A673 (cell line): ENCODE measurements at regions not wholly inside any gene's neighbourhood (a gene's known extent, or its start where the extent isn't known, plus 50 kb on each side); places are given as distances from the start of the nearest gene placed in this dataset.

Experiments used
- BruUV-seq: library from RNA; stranded (reverse); fragments of 400-500 nt; replicated peaks from 2 replicates; lab custom pipeline; 2021; lab: Mats Ljungman, UMichigan
- CTCF ChIA-PET: fragments of 300-600 bp; sonication (Branson Sonifier 250); formaldehyde crosslinking; loops from one replicate; lab custom pipeline; 2022; ENCODE audit warnings: antibody characterized with exemption; lab: Charles Lee
- POLR2A ChIA-PET: fragments of 300-600 bp; sonication (Branson Sonifier 250); formaldehyde crosslinking; loops from one replicate; lab custom pipeline; 2022; ENCODE audit warnings: antibody characterized with exemption; ENCODE audit not compliant: low non-redundant PET; lab: Charles Lee
- DNase-seq: peaks from one replicate; pipeline ENCODE4 v3.0.0-alpha.2; 2015; ENCODE audit warnings: low spot score
- H3K27ac ChIP-seq: fragments of 200-600 bp; sonication (generic); 2 replicates; pipeline ENCODE4 v1.5.1; 2016; ENCODE audit warnings: mixed run types, low read depth, mild to moderate bottlenecking, mixed read lengths, antibody characterized with exemption, low read length; ENCODE audit not compliant: poor library complexity, severe bottlenecking
- H3K27me3 ChIP-seq: fragments of 200-600 bp; sonication (generic); replicated peaks from 2 replicates; pipeline ENCODE4 v1.6.1; 2017; ENCODE audit warnings: mixed run types, low read depth, mild to moderate bottlenecking, mixed read lengths, antibody characterized with exemption, low read length; ENCODE audit not compliant: insufficient read depth, poor library complexity
- H3K36me3 ChIP-seq: fragments of 200-600 bp; sonication (generic); 2 replicates; pipeline ENCODE4 v1.6.1; 2016; ENCODE audit warnings: mixed run types, mild to moderate bottlenecking, mixed read lengths, antibody characterized with exemption, low read length; ENCODE audit not compliant: insufficient read depth, poor library complexity, severe bottlenecking
- H3K4me1 ChIP-seq: fragments of 200-600 bp; sonication (generic); 2 replicates; pipeline ENCODE4 v1.6.1; 2017; ENCODE audit warnings: mixed run types, mild to moderate bottlenecking, mixed read lengths, antibody characterized with exemption, low read length; ENCODE audit not compliant: insufficient read depth, poor library complexity, severe bottlenecking
- H3K4me3 ChIP-seq: fragments of 200-600 bp; sonication (generic); 2 replicates; pipeline ENCODE4 v1.5.1; 2016; ENCODE audit warnings: low read depth, mixed run types, mild to moderate bottlenecking, mixed read lengths, low read length; ENCODE audit not compliant: poor library complexity, severe bottlenecking
- H3K9me3 ChIP-seq: fragments of 200-600 bp; sonication (generic); 2 replicates; pipeline ENCODE4 v1.6.1; 2016; ENCODE audit warnings: mixed run types, low read depth, mild to moderate bottlenecking, mixed read lengths, antibody characterized with exemption, low read length; ENCODE audit not compliant: poor library complexity, severe bottlenecking
- CTCF ChIP-seq: fragments of 300-800, 200-600 bp; sonication (generic); conservative IDR thresholded peaks from 2 replicates; pipeline ENCODE4 v1.5.1; 2017; ENCODE audit warnings: low read depth, mild to moderate bottlenecking, antibody characterized with exemption, low read length, moderate library complexity, mixed read lengths
- EZH2 ChIP-seq: fragments of 200-600 bp; sonication (generic); IDR thresholded peaks from 2 replicates; pipeline ENCODE4 v1.6.1; 2017; ENCODE audit warnings: borderline replicate concordance, low read depth, mild to moderate bottlenecking, mixed read lengths, antibody characterized with exemption, low read length; ENCODE audit not compliant: poor library complexity, severe bottlenecking
- intact Hi-C: fragments of 100-400 bp; cut with micrococcal nuclease; formaldehyde crosslinking; loops from one replicate; pipeline ENCODE4 v1.10.0; 2022; ENCODE audit not compliant: unreplicated experiment

DNA sequence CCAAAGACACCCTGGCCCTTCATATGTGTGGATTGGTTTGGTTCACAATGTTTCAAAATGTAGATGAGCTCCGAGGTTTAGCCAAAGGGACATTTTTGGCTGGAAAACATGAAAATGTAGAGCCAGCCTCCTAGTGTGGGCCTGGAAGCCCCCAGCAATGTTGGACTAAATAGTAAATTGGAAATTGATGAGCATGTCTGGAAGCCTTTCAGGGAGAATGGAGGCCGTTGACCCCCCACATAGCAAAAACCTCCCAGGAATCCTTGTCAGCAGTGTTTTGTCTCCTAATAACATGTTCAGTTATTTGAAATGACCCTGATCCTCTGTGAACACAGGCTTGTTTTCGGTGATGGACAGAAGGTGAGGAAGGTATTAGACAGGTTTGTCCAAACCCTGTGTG is 65.1 kb upstream of the TBX3 start:
- H3K36me3 ChIP-seq: no peaks in the 10 kb centered on the region
- DNase-seq: no peak
- intact Hi-C loops: no loop called here
- no peaks in the 10 kb centered on the region for H3K27me3 ChIP-seq
- ChIA-PET CTCF (no interaction called here), POLR2A (no interaction called here)
- no peak overlapping the region for H3K27ac ChIP-seq
- no peak overlapping the region for H3K4me3 ChIP-seq
- TF ChIP-seq CTCF: no peak
- TF ChIP-seq EZH2: no peak
- no peaks in the 10 kb centered on the region for H3K4me1 ChIP-seq
- no TSS peak for BruUV-seq
- no peaks in the 10 kb centered on the region for H3K9me3 ChIP-seq

DNA sequence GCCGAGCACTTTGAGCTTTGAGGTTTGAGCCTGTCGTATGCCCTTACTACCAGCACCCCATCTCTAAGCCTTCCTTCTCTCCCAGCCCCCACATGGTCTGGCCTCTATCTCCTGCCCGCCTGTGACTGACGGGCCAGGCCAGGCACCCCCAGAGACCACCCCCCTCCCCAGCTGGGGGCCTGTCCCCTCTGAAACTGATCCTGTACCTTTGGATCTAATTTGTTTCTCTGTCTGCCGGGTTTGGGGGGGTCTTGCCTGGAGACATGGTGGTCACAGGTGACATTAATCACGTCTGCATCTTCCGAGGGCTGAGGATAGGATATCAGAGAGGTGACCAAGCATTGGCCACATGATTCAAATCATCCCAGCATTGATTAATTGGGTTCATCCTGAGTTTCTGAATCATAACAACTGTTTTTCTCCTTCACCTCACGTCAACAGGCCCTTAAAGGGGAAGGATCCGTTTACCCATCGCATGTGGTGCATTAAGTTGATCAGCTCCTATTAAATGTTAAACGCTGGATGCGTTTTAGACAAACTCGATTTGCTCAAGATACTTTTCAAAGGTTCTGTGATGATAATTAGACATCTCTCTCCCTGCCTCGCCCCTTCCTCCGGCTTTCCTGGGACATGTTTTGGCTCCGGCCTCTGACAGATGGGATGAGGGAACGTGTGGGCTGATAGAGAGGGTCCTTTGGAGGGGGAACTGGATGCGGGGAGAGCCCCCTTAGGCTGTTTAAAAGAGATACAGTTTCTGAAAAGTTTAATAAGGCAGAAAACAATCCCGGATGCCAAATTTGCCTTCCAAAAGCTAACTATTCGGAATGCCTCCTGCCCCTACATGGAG is 63.3 kb upstream of the TBX3 start:
- Histone ChIP-seq H3K4me1 (no peaks in the 10 kb centered on the region), H3K36me3 (no peaks in the 10 kb centered on the region), H3K9me3 (no peaks in the 10 kb centered on the region), H3K27ac (no peak overlapping the region), H3K4me3 (no peak overlapping the region), H3K27me3 (no peaks in the 10 kb centered on the region)
- TF ChIP-seq EZH2 (no peak), CTCF (no peak)
- intact Hi-C loops: no loop called here
- CTCF ChIA-PET: no interaction called here
- BruUV-seq: no TSS peak
- POLR2A ChIA-PET: interaction anchor here (0.6 kb wide), 1 partner anchor 1728 kb away, joined by 5 read pairs; no protein-coding TSS in a partner anchor
- DNase-seq: no peak

DNA sequence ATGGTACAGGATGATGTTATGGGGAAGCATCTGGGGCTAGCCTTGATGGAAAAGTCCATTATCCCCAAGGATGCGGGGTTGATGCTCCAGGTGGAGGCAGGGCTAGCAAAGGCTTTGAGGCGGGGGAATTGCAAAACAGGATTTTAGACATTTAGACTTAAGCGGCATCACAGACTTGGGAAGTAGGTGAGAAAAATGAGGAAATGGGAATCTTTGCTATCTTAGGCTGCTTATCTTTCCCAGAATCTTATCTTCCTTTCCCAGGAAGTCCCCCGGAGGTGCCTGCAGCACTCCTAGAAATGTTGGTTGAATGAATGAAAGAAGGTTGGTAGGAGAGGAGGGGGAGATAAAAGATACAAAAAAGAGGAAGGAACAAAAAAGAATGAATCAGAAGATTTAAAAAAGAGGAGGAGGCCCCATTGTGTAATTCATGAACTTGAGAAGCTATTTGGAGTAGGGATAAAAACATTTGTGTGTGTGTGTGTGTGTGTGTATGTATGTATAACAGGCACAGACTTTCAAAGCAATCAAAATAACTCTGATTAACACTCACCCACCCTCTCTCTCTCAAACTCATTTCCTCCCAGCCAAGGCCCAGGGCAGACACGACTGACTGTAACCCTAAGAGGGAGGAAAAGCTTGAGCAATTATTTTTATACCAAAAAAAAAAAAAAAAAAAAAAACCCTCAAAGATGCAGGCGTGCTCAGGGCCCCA is 62.5 kb upstream of the TBX3 start:
- intact Hi-C loops: no loop called here
- ChIA-PET CTCF (no interaction called here), POLR2A (no interaction called here)
- Histone ChIP-seq H3K36me3 (no peaks in the 10 kb centered on the region), H3K27me3 (no peaks in the 10 kb centered on the region), H3K27ac (no peak overlapping the region), H3K4me3 (no peak overlapping the region), H3K9me3 (no peaks in the 10 kb centered on the region), H3K4me1 (no peaks in the 10 kb centered on the region)
- TF ChIP-seq CTCF: no peak
- TF ChIP-seq EZH2: no peak
- no peak for DNase-seq
- BruUV-seq: no TSS peak
